22Rv1 (cell line): ENCODE measurements at regions not wholly inside any gene's neighbourhood (a gene's known extent, or its start where the extent isn't known, plus 50 kb on each side); places are given as distances from the start of the nearest gene placed in this dataset.

Source experiments
- H3K27ac ChIP-seq: fragments of 450-650 bp; 2 replicates; pipeline ENCODE4 v1.5.1; 2017
- CTCF ChIP-seq: fragments of 450-650 bp; IDR thresholded peaks from 2 replicates; pipeline ENCODE4 v1.5.1; 2017; ENCODE audit warnings: mild to moderate bottlenecking
- ZFX ChIP-seq: fragments of 450-650 bp; IDR thresholded peaks from 2 replicates; pipeline ENCODE4 v1.6.1; 2017; ENCODE audit warnings: antibody characterized with exemption, borderline replicate concordance

GRCh38 chr3:135887220-135887619, 78.3 kb upstream of the PPP2R3A start:
- no peak for TF ChIP-seq ZFX
- no peak for TF ChIP-seq CTCF
- no peak overlapping the region for H3K27ac ChIP-seq

DNA sequence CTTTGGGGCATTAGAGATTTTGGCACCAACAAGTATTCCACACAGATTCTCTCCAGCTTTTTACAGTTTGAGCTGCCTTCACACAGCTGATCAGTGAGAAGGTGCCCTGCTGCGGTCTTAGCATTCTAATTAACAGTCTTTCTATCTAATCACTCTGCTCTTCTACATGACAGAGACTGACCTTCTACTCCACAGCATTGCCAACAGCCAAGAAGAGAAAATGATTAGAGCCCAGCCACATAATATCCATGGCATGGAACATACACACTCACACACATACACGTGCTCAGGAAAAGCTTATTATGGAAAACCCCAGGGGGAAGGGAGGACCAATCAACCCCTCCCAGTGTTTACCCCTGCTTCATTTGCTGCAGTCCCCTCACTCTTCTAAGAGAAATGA, 76.1 kb upstream of the PPP2R3A start:
- TF ChIP-seq CTCF (no peak), ZFX (no peak)
- no peak overlapping the region for H3K27ac ChIP-seq

DNA sequence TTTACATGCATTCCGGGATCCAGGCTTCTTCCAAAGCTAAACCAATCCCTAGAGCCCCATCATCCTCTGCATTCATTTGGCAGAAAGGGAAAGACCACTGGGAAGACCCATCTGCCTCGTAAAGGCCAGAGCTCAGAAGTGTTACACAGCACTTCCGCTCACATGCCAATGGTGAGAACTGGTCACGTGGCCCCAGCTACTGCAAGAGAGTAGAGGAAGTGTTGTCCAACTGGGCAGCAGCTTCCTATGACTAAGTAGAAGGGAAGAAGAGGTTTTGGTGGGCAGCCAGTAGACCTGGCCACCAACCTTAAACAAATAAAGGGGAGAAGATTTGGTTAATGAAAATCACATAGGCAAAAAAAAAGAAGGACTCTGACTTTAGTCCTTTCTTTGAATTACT, 74.4 kb upstream of the PPP2R3A start:
- H3K27ac ChIP-seq, result no peak overlapping the region

DNA sequence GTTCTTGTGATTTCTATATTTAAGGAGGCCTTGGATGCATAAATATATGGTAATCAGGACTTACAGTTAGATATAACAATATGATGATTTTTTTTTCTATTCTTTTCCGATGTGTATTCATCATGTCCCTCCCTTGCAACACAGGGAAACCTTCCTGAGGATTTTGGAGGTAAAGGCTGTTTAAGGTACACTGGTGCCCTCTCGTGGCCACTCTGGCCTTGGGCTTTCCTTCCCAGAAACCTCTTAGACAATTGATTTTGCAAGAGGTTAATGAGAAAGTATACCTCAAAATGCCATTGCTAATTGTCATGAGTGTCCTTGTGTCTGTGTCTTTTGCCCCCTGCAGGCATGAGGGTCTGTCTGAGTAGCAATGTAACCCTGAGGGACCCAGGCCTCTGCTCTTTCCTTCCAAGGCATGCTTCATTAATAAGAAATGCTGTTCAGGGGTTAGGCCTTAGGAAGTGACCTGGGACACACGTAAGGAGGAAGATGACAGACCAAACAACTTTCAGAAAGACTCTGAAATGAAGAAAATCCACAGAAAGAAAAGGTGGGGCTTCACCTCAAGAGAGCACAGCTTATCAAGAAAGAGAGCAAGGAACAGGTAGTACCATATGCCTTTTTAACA, 70.3 kb upstream of the PPP2R3A start:
- no peak for TF ChIP-seq ZFX
- TF ChIP-seq CTCF, result peak; percentile 89
- no peak overlapping the region for H3K27ac ChIP-seq

More for the DNA sequence above, 74.4 kb upstream of the PPP2R3A start:
- no peak for TF ChIP-seq CTCF
- TF ChIP-seq ZFX, result no peak

GRCh38 chr3:135895734-135896121, 69.8 kb upstream of the PPP2R3A start:
- no peak overlapping the region for H3K27ac ChIP-seq
- TF ChIP-seq CTCF (no peak), ZFX (no peak)

DNA sequence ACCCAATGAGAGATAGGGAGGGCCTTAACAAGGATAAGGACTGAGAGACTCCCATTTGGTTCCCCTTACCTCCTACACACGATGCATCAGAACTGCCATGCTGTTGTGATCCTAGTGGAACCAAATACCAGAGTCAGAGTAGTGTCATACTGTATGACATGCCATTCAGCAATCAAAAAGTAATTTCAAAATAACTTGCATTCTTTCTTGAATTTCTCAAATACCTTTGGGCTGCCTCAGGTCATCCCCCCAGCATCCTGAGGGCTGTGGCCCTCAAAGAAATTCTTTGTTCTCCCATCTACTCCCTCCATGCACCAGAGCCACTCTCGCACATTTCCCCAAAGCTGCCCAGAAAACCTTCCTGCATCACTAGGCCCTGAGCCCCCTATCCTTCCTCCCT, 68.9 kb upstream of the PPP2R3A start:
- TF ChIP-seq CTCF (no peak), ZFX (no peak)
- no peak overlapping the region for H3K27ac ChIP-seq

- no peak overlapping the region for H3K27ac ChIP-seq
Measured at GRCh38 chr3:135897715-135898114, 67.8 kb upstream of the PPP2R3A start.

More at GRCh38 chr3:135897715-135898114, 67.8 kb upstream of the PPP2R3A start:
- TF ChIP-seq CTCF, result no peak
- no peak for TF ChIP-seq ZFX
